ENCODE measurements at regions not wholly inside any gene's neighbourhood (a gene's known extent, or its start where the extent isn't known, plus 50 kb on each side); places are given as distances from the start of the nearest gene placed in this dataset.

- CTCF ChIA-PET, result interaction anchor here (0.5 to 1.2 kb wide), 2 partner anchors 13 to 248 kb away, joined by 3 to 6 read pairs; no protein-coding TSS in a partner anchor
- no peak for DNase-seq (ENCODE audit: low read depth, low spot score)
- Histone ChIP-seq H3K27ac (ENCODE audit: low read depth, low read length) (no peak overlapping the region), H3K9me3 (ENCODE audit: control insufficient read depth, insufficient read depth, low read length) (no peaks in the 10 kb centered on the region), H3K27me3 (ENCODE audit: control insufficient read depth, insufficient read depth, low read length) (no peaks in the 10 kb centered on the region), H3K4me3 (ENCODE audit: low read depth, low read length) (no peak overlapping the region)
- no peak for TF ChIP-seq CTCF (IDR thresholded peaks at IDR 0.05; ENCODE audit: low read depth, low read length)
- POLR2A ChIA-PET, result no interaction called here
Observed at GRCh38 chr13:89708013-89708412, 1639.5 kb upstream of the MIR17HG start.

GRCh38 chr13:89721216-89721615 is 1626.3 kb upstream of the MIR17HG start:
- Histone ChIP-seq H3K27me3 (ENCODE audit: control insufficient read depth, insufficient read depth, low read length) (no peaks in the 10 kb centered on the region), H3K4me3 (ENCODE audit: low read depth, low read length) (no peak overlapping the region), H3K27ac (ENCODE audit: low read depth, low read length) (no peak overlapping the region), H3K9me3 (ENCODE audit: control insufficient read depth, insufficient read depth, low read length) (no peaks in the 10 kb centered on the region)
- ChIA-PET CTCF (no interaction called here), POLR2A (no interaction called here)
- no peak for DNase-seq (ENCODE audit: low read depth, low spot score)
- TF ChIP-seq CTCF (IDR thresholded peaks at IDR 0.05; ENCODE audit: low read depth, low read length), result no peak

- H3K9me3 ChIP-seq (ENCODE audit: control insufficient read depth, insufficient read depth, low read length), result no peaks in the 10 kb centered on the region
- H3K27ac ChIP-seq (ENCODE audit: low read depth, low read length), result no peak overlapping the region
- ChIA-PET CTCF (interaction anchor here (1.4 kb wide), 1 partner anchor 1140 kb away, joined by 3 read pairs; no protein-coding TSS in a partner anchor), POLR2A (no interaction called here)
- H3K4me3 ChIP-seq (ENCODE audit: low read depth, low read length), result no peak overlapping the region
- no peak for TF ChIP-seq CTCF (IDR thresholded peaks at IDR 0.05; ENCODE audit: low read depth, low read length)
- DNase-seq (ENCODE audit: low read depth, low spot score), result peak; percentile 26
- H3K27me3 ChIP-seq (ENCODE audit: control insufficient read depth, insufficient read depth, low read length), result no peaks in the 10 kb centered on the region
Observed at GRCh38 chr13:89726690-89727435, 1620.6 kb upstream of the MIR17HG start.

DNA sequence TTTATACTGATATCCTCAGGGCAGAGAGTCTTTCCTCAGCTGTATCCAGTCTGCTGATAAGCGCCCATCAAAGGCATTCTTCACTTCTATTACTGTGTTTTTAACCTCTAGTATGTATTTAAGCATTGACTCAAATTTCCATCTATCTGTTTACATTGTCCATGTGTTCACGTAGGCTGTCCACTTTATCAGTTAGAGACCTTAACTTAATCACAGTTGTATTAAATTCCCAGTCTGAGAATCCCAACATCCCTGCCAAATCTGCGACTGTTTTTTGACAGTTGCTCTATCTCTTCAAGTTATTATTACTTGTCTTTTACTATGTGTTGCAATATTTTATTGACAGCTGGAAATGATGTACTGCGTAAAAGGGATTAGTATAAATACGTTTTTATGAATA is 1613.7 kb upstream of the MIR17HG start:
- CTCF ChIA-PET, result no interaction called here
- no peak for TF ChIP-seq CTCF (IDR thresholded peaks at IDR 0.05; ENCODE audit: low read depth, low read length)
- POLR2A ChIA-PET, result no interaction called here

GRCh38 chr13:89737051-89737450 is 1610.4 kb upstream of the MIR17HG start:
- no peaks in the 10 kb centered on the region for H3K27me3 ChIP-seq (ENCODE audit: control insufficient read depth, insufficient read depth, low read length)
- TF ChIP-seq CTCF (IDR thresholded peaks at IDR 0.05; ENCODE audit: low read depth, low read length), result no peak
- H3K9me3 ChIP-seq (ENCODE audit: control insufficient read depth, insufficient read depth, low read length), result peaks cover 3% of the 10 kb centered on the region; the same call in 1 of the 2 replicates
- H3K4me3 ChIP-seq (ENCODE audit: low read depth, low read length), result no peak overlapping the region
- DNase-seq (ENCODE audit: low read depth, low spot score), result no peak
- POLR2A ChIA-PET, result no interaction called here
- H3K27ac ChIP-seq (ENCODE audit: low read depth, low read length), result no peak overlapping the region
- CTCF ChIA-PET, result no interaction called here

More for the DNA sequence above, 1613.7 kb upstream of the MIR17HG start:
- Histone ChIP-seq H3K27ac (ENCODE audit: low read depth, low read length) (no peak overlapping the region), H3K9me3 (ENCODE audit: control insufficient read depth, insufficient read depth, low read length) (no peaks in the 10 kb centered on the region), H3K27me3 (ENCODE audit: control insufficient read depth, insufficient read depth, low read length) (no peaks in the 10 kb centered on the region), H3K4me3 (ENCODE audit: low read depth, low read length) (no peak overlapping the region)
- DNase-seq (ENCODE audit: low read depth, low spot score), result no peak

Data from AG04450 (cell line).